Neural cell (in vitro differentiated cells): ENCODE measurements at regions not wholly inside any gene's neighbourhood (a gene's known extent, or its start where the extent isn't known, plus 50 kb on each side); places are given as distances from the start of the nearest gene placed in this dataset.

Experiments used
- H2AFZ ChIP-seq: fragments of 200-600, 300-800 bp; sonication (generic), shearing (Covaris generic); 2 replicates; pipeline ENCODE4 v1.6.0; 2014; ENCODE audit warnings: low read depth, mild to moderate bottlenecking, antibody characterized with exemption, low read length, moderate library complexity
- H3F3A ChIP-seq: fragments of 200-600 bp; shearing (Covaris generic); 2 replicates; pipeline ENCODE4 v1.6.1; 2016; ENCODE audit warnings: mild to moderate bottlenecking, moderate library complexity, mixed read lengths, antibody characterized with exemption, low read length; ENCODE audit not compliant: insufficient read depth, poor library complexity, severe bottlenecking
- H3K27ac ChIP-seq: fragments of 200-600, 300-800 bp; sonication (generic), shearing (Covaris generic); 2 replicates; pipeline ENCODE4 v1.5.1; 2014; ENCODE audit warnings: mild to moderate bottlenecking, low read length, moderate library complexity
- H3K27me3 ChIP-seq: fragments of 300-800, 200-600 bp; sonication (generic), shearing (Covaris generic); 2 replicates; pipeline ENCODE4 v1.6.0; 2014; ENCODE audit warnings: mild to moderate bottlenecking, low read depth, low read length, moderate library complexity; ENCODE audit not compliant: insufficient read depth
- H3K36me3 ChIP-seq: fragments of 300-800, 200-600 bp; sonication (generic), shearing (Covaris generic); 2 replicates; pipeline ENCODE4 v1.5.1; 2014; ENCODE audit warnings: mild to moderate bottlenecking, antibody characterized with exemption, low read length, moderate library complexity; ENCODE audit not compliant: insufficient read depth
- H3K4me2 ChIP-seq: fragments of 300-800, 200-600 bp; sonication (generic), shearing (Covaris generic); 2 replicates; pipeline ENCODE4 v1.6.0; 2014; ENCODE audit warnings: mild to moderate bottlenecking, low read length
- H3K4me3 ChIP-seq: fragments of 300-800, 200-600 bp; sonication (generic), shearing (Covaris generic); 2 replicates; pipeline ENCODE4 v1.5.1; 2014; ENCODE audit warnings: mild to moderate bottlenecking, low read length, moderate library complexity
- H3K79me2 ChIP-seq: fragments of 200-600 bp; shearing (Covaris generic); replicated peaks from 2 replicates; pipeline ENCODE4 v1.6.0; 2014; ENCODE audit warnings: mild to moderate bottlenecking, low read length, moderate library complexity; ENCODE audit not compliant: insufficient read depth
- H3K9ac ChIP-seq: fragments of 300-800, 200-600 bp; sonication (generic), shearing (Covaris generic); 2 replicates; pipeline ENCODE4 v1.6.1; 2016; ENCODE audit warnings: mild to moderate bottlenecking, low read length, mixed read lengths
- H3K9me2 ChIP-seq: fragments of 200-600 bp; shearing (Covaris generic); 2 replicates; pipeline ENCODE4 v1.6.1; 2016; ENCODE audit warnings: mild to moderate bottlenecking, low read length, mixed read lengths; ENCODE audit not compliant: insufficient read depth
- H3K9me3 ChIP-seq: fragments of 200-600, 300-800 bp; sonication (generic), shearing (Covaris generic); 2 replicates; pipeline ENCODE4 v1.6.1; 2016; ENCODE audit warnings: mild to moderate bottlenecking, mixed run types, low read length, moderate library complexity, mixed read lengths
- H4K20me1 ChIP-seq: fragments of 200-600 bp; shearing (Covaris generic); 2 replicates; pipeline ENCODE4 v1.6.1; 2016; ENCODE audit warnings: mild to moderate bottlenecking, mixed run types; ENCODE audit not compliant: insufficient read depth
- EP300 ChIP-seq: fragments of 450-650 bp; conservative IDR thresholded peaks from 2 replicates; pipeline ENCODE4 v1.6.1; 2014; ENCODE audit warnings: antibody characterized with exemption, mild to moderate bottlenecking, moderate library complexity; ENCODE audit not compliant: poor library complexity, severe bottlenecking
- EZH2 ChIP-seq: fragments of 200-600, 300-800 bp; shearing (Covaris generic), sonication (generic); IDR thresholded peaks from 2 replicates; pipeline ENCODE4 v1.6.1; 2014; ENCODE audit warnings: antibody characterized with exemption, low read length, borderline replicate concordance, mild to moderate bottlenecking; ENCODE audit not compliant: insufficient read depth, poor library complexity, severe bottlenecking
- MXI1 ChIP-seq: fragments of 450-650 bp; conservative IDR thresholded peaks from 2 replicates; pipeline ENCODE4 v1.6.1; 2014; ENCODE audit warnings: antibody characterized with exemption, mild to moderate bottlenecking; ENCODE audit not compliant: poor library complexity, severe bottlenecking
- POLR2AphosphoS5 ChIP-seq: IDR thresholded peaks from 2 replicates; pipeline ENCODE4 v1.6.1; 2012
- RAD21 ChIP-seq: fragments of 450-650 bp; conservative IDR thresholded peaks from 2 replicates; pipeline ENCODE4 v1.6.1; 2014; ENCODE audit warnings: antibody characterized with exemption, mild to moderate bottlenecking, moderate library complexity
- SMC3 ChIP-seq: fragments of 450-650 bp; conservative IDR thresholded peaks from 2 replicates; pipeline ENCODE4 v1.6.1; 2014; ENCODE audit warnings: antibody characterized with exemption, mild to moderate bottlenecking, moderate library complexity; ENCODE audit not compliant: poor library complexity
- TAF1 ChIP-seq: IDR thresholded peaks from 2 replicates; pipeline ENCODE4 v1.6.1; 2012; ENCODE audit warnings: low read depth
- TF ChIP-seq, protein P1 (sequence below): IDR thresholded peaks from 2 replicates; pipeline ENCODE4 v1.6.1; 2012; ENCODE audit warnings: borderline replicate concordance
- TF ChIP-seq, protein P2 (sequence below): fragments of 450-650 bp; IDR thresholded peaks from 2 replicates; pipeline ENCODE4 v1.5.1; 2014; ENCODE audit warnings: antibody characterized with exemption, mild to moderate bottlenecking, moderate library complexity; ENCODE audit not compliant: poor library complexity, severe bottlenecking

DNA sequence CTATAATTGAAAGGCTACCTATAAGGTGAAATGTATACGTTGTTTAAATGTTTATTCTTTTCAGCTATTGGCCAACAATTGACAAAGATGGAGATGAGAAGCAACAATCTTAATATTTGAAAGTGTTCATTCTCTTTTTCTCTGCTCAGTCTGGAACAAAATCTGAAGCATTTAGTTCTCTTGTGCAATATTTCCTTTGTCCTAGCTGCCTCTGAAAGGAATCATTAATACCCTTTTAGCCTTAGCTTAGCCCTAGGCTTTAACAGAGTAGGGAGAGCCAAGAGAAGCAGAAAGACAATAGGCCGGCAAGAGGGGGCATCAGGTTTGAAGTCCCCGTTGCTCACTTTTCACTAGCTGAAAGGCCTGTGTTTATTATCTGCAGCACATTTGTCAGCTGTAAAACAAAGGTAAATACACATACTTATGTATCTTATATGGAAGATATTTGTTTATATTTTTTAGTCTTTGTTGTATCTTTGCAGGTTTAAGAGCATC is 422.5 kb upstream of the SEMA6D start:
- Histone ChIP-seq H3K27me3 (no peaks in the 10 kb centered on the region), H2AFZ (no peak overlapping the region), H4K20me1 (peaks cover 5% of the 10 kb centered on the region), H3K9ac (no peak overlapping the region), H3K27ac (no peak overlapping the region), H3K4me2 (no peak overlapping the region), H3K36me3 (no peaks in the 10 kb centered on the region), H3K9me3 (no peaks in the 10 kb centered on the region), H3F3A (no peaks in the 10 kb centered on the region), H3K4me3 (no peak overlapping the region), H3K79me2 (peaks cover 19% of the 10 kb centered on the region), H3K9me2 (no peaks in the 10 kb centered on the region)
- TF ChIP-seq RAD21 (no peak), POLR2AphosphoS5 (no peak), EP300 (no peak), TAF1 (no peak), EZH2 (no peak), SMC3 (no peak), MXI1 (no peak)
- TF ChIP-seq, protein P1, sequence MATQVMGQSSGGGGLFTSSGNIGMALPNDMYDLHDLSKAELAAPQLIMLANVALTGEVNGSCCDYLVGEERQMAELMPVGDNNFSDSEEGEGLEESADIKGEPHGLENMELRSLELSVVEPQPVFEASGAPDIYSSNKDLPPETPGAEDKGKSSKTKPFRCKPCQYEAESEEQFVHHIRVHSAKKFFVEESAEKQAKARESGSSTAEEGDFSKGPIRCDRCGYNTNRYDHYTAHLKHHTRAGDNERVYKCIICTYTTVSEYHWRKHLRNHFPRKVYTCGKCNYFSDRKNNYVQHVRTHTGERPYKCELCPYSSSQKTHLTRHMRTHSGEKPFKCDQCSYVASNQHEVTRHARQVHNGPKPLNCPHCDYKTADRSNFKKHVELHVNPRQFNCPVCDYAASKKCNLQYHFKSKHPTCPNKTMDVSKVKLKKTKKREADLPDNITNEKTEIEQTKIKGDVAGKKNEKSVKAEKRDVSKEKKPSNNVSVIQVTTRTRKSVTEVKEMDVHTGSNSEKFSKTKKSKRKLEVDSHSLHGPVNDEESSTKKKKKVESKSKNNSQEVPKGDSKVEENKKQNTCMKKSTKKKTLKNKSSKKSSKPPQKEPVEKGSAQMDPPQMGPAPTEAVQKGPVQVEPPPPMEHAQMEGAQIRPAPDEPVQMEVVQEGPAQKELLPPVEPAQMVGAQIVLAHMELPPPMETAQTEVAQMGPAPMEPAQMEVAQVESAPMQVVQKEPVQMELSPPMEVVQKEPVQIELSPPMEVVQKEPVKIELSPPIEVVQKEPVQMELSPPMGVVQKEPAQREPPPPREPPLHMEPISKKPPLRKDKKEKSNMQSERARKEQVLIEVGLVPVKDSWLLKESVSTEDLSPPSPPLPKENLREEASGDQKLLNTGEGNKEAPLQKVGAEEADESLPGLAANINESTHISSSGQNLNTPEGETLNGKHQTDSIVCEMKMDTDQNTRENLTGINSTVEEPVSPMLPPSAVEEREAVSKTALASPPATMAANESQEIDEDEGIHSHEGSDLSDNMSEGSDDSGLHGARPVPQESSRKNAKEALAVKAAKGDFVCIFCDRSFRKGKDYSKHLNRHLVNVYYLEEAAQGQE: no peak
- TF ChIP-seq, protein P2, sequence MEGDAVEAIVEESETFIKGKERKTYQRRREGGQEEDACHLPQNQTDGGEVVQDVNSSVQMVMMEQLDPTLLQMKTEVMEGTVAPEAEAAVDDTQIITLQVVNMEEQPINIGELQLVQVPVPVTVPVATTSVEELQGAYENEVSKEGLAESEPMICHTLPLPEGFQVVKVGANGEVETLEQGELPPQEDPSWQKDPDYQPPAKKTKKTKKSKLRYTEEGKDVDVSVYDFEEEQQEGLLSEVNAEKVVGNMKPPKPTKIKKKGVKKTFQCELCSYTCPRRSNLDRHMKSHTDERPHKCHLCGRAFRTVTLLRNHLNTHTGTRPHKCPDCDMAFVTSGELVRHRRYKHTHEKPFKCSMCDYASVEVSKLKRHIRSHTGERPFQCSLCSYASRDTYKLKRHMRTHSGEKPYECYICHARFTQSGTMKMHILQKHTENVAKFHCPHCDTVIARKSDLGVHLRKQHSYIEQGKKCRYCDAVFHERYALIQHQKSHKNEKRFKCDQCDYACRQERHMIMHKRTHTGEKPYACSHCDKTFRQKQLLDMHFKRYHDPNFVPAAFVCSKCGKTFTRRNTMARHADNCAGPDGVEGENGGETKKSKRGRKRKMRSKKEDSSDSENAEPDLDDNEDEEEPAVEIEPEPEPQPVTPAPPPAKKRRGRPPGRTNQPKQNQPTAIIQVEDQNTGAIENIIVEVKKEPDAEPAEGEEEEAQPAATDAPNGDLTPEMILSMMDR: no peak

DNA sequence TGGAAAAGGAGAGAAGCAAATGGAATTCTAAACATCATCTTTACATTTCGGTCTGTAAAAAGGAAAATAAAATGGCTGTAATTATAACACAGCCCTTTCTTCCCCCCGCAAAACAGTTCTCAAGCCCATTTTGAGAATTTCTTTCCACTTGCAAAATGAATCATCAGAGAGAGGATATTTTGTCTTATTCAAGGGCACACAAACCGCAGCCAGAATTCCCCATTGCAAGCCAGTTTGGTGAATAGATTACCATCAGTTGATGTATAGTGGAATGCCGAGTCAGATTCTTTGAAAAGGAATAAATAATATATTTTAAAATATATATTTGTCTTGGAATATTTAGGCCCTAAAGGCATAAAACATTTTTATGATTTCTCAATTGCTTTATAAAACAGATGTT is 420.4 kb upstream of the SEMA6D start:
- H3K36me3 ChIP-seq: no peaks in the 10 kb centered on the region
- H3K27ac ChIP-seq: no peak overlapping the region
- no peak overlapping the region for H2AFZ ChIP-seq
- peaks cover 6% of the 10 kb centered on the region for H4K20me1 ChIP-seq
- TF ChIP-seq, protein P1: no peak
- no peak for TF ChIP-seq MXI1
- TF ChIP-seq POLR2AphosphoS5: no peak
- no peak for TF ChIP-seq SMC3
- no peak for TF ChIP-seq TAF1
- TF ChIP-seq RAD21: no peak
- TF ChIP-seq EP300: no peak
- no peak for TF ChIP-seq EZH2
- TF ChIP-seq, protein P2: no peak
- H3F3A ChIP-seq: no peaks in the 10 kb centered on the region
- H3K79me2 ChIP-seq: peaks cover 20% of the 10 kb centered on the region
- no peaks in the 10 kb centered on the region for H3K9me3 ChIP-seq
- no peaks in the 10 kb centered on the region for H3K9me2 ChIP-seq
- H3K4me2 ChIP-seq: no peak overlapping the region
- no peak overlapping the region for H3K4me3 ChIP-seq
- no peaks in the 10 kb centered on the region for H3K27me3 ChIP-seq
- H3K9ac ChIP-seq: no peak overlapping the region
